ENCODE measurements at regions not wholly inside any gene's neighbourhood (a gene's known extent, or its start where the extent isn't known, plus 50 kb on each side); places are given as distances from the start of the nearest gene placed in this dataset.

DNA sequence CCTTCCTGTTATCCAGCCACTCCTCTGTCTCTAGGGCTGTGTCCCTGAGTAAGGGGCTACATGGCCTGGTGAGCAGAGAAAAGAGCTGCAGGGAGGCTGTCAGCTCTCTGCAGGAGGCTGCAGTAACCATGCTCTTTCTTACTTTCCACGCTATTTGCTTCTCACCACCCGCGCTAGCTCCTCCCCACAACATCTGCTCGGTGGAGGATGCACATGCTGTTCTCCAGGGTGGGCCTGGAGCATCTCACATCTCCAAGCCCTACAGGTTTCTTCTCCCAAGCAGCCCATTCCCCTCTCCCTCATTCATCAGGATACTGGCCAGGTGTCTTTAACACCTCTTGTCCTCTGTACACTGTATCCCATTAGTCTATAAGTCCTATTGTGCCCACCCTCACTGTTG, 103.8 kb downstream of the IER5 start:
- DNase-seq: no peak
- intact Hi-C loops (cut with micrococcal nuclease): loop anchor here (5.0 kb wide), 1 partner anchor 230 kb away; no protein-coding TSS in a partner anchor
- TF ChIP-seq, protein P1, sequence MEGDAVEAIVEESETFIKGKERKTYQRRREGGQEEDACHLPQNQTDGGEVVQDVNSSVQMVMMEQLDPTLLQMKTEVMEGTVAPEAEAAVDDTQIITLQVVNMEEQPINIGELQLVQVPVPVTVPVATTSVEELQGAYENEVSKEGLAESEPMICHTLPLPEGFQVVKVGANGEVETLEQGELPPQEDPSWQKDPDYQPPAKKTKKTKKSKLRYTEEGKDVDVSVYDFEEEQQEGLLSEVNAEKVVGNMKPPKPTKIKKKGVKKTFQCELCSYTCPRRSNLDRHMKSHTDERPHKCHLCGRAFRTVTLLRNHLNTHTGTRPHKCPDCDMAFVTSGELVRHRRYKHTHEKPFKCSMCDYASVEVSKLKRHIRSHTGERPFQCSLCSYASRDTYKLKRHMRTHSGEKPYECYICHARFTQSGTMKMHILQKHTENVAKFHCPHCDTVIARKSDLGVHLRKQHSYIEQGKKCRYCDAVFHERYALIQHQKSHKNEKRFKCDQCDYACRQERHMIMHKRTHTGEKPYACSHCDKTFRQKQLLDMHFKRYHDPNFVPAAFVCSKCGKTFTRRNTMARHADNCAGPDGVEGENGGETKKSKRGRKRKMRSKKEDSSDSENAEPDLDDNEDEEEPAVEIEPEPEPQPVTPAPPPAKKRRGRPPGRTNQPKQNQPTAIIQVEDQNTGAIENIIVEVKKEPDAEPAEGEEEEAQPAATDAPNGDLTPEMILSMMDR (IDR thresholded peaks at IDR 0.05; ENCODE audit: borderline replicate concordance): no peak
- H3K4me3 ChIP-seq: no peak overlapping the region
- no peak overlapping the region for H3K27ac ChIP-seq (replicated peaks)
- H3K27me3 ChIP-seq (ENCODE audit: low read depth): peaks cover 20% of the 10 kb centered on the region
- H3K9me3 ChIP-seq (replicated peaks): peaks cover 4% of the 10 kb centered on the region
- H3K36me3 ChIP-seq: no peaks in the 10 kb centered on the region
- peaks cover 13% of the 10 kb centered on the region for H3K4me1 ChIP-seq

DNA sequence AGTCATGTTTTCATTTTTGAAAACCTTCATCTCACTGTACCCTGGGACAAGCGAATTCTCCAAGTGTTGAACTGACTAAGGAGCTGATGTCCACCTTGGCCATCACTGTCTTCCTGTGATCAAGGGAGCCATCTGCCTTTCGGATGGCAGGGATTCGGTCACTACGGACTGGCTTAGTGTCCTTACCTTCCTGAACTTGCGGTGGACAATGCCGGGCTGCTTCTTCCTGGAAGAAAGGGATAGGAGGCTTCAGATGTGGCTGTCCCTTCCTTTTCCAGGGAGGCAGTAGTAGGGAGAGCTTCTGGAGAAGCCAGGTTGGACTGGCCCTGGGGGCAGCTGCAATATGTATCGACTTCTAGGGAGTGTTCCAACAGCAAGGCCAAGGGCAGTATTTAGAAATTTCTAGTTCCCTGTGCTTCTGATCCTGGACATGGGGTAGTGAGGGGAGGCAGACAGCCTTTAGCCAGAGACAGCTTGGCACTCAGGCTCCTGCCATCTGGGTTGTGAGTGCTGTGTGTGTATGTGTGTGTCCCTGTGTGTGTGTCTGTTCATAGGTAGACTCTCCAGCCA, 114.6 kb downstream of the IER5 start:
- Histone ChIP-seq H3K27ac (replicated peaks) (no peak overlapping the region), H3K36me3 (no peaks in the 10 kb centered on the region), H3K27me3 (ENCODE audit: low read depth) (peaks cover 7% of the 10 kb centered on the region), H3K4me1 (peaks cover 20% of the 10 kb centered on the region), H3K4me3 (no peak overlapping the region), H3K9me3 (replicated peaks) (peaks cover 7% of the 10 kb centered on the region)
- no peak for DNase-seq
- TF ChIP-seq, protein P1 (IDR thresholded peaks at IDR 0.05; ENCODE audit: borderline replicate concordance): no peak
- intact Hi-C loops (cut with micrococcal nuclease): no loop called here

DNA sequence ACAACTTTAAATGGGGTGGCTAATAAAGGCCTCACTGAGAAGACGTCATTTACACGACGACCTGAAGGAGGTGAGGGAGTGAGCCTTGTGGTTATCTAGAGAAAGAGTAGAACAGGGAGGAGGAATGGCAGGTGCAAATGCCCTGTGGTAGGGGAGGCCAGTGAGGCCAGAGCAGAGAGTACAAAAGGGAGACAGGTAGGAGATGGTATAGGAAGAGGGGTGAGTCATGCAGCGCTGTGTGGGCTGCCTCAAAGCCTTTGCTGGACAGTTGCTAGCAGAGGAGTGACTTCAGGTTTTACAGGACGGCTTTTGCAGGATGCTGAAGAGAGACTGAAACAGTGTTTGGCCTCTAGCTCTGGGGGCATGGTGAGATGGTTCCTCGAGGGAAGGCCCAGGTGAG, 116.0 kb downstream of the IER5 start:
- Histone ChIP-seq H3K9me3 (replicated peaks) (peaks cover 7% of the 10 kb centered on the region), H3K4me1 (peaks cover 21% of the 10 kb centered on the region), H3K27ac (replicated peaks) (no peak overlapping the region), H3K4me3 (no peak overlapping the region), H3K27me3 (ENCODE audit: low read depth) (peaks cover 7% of the 10 kb centered on the region), H3K36me3 (no peaks in the 10 kb centered on the region)
- no peak for DNase-seq
- TF ChIP-seq, protein P1 (IDR thresholded peaks at IDR 0.05; ENCODE audit: borderline replicate concordance): no peak
- intact Hi-C loops (cut with micrococcal nuclease): no loop called here

DNA sequence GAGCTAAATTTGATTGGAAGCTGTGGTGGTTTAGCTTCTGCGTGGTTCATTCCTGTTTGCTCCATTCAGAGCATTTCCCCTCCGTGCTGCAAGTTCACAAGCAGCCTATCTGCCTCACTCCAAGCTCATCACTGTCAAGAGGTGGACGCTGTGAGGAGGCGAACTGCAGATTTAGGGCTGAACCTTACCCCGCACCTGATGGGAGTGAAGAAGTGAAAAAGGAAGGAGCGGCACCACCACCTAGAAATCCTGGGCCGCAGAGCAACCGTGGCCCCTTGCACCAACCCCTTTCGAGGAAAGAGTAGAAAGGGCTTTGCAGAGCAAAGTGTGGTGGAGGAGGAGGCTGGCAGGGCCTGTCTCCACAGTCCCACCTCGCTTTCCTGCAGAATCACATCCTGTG, 117.4 kb downstream of the IER5 start:
- H3K9me3 ChIP-seq (replicated peaks): no peaks in the 10 kb centered on the region
- no peaks in the 10 kb centered on the region for H3K36me3 ChIP-seq
- intact Hi-C loops (cut with micrococcal nuclease): no loop called here
- peak overlapping the region; percentile 69 for H3K27ac ChIP-seq (replicated peaks)
- TF ChIP-seq, protein P1 (IDR thresholded peaks at IDR 0.05; ENCODE audit: borderline replicate concordance): no peak
- no peak for DNase-seq
- H3K27me3 ChIP-seq (ENCODE audit: low read depth): peaks cover 7% of the 10 kb centered on the region
- H3K4me1 ChIP-seq: peaks cover 21% of the 10 kb centered on the region
- H3K4me3 ChIP-seq: no peak overlapping the region

DNA sequence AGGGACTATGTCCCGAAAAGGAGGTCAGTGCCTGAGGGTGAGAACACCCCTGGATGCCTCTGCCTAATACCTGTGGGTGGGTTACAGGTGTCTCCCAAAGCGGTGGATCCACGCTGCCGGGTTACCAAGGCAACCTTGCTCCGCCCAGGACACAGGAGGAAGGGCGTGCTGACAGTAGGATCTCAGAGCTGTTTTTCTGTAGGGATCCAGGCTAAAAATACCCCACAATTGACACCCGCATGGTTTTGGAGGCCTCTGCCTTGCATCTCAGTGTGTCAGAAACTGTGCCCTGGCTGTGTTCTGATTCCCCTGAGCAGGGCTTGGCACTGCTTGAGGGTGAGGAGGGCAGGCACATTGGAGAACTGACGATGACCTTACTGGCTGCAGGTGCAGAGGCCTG, 118.0 kb downstream of the IER5 start:
- Histone ChIP-seq H3K4me3 (no peak overlapping the region), H3K27me3 (ENCODE audit: low read depth) (peaks cover 7% of the 10 kb centered on the region), H3K36me3 (no peaks in the 10 kb centered on the region), H3K9me3 (replicated peaks) (no peaks in the 10 kb centered on the region), H3K4me1 (peaks cover 21% of the 10 kb centered on the region), H3K27ac (replicated peaks) (peak overlapping the region; percentile 69)
- TF ChIP-seq, protein P1 (IDR thresholded peaks at IDR 0.05; ENCODE audit: borderline replicate concordance): no peak
- intact Hi-C loops (cut with micrococcal nuclease): no loop called here
- peak; percentile 24 for DNase-seq
